Activated T-helper 1 cell treated with anti-CD3 and anti-CD28 coated beads, Interleukin-2, amount 50 U/mL, for 16 hours (primary cell): ENCODE measurements at regions not wholly inside any gene's neighbourhood (a gene's known extent, or its start where the extent isn't known, plus 50 kb on each side); places are given as distances from the start of the nearest gene placed in this dataset.

Experiments
- DNase-seq, 2 donors: peaks; one replicate each; pipeline ENCODE4 v3.0.0-alpha.2; 2020; ENCODE audit warnings: low read depth in 1 of 2, low spot score in 1 of 2

- DNase-seq: no peak
Measured at GRCh38 chr22:47388778-47389177, 626.3 kb downstream of the TBC1D22A start.

- DNase-seq: no peak
Measured at GRCh38 chr22:47388331-47388730, 625.9 kb downstream of the TBC1D22A start.

- no peak for DNase-seq
Measured at GRCh38 chr22:47386812-47387510, 624.5 kb downstream of the TBC1D22A start.

GRCh38 chr22:47384977-47385376 is 622.5 kb downstream of the TBC1D22A start:
- DNase-seq: no peak

GRCh38 chr22:47382164-47382890 is 619.9 kb downstream of the TBC1D22A start:
- DNase-seq: no peak

GRCh38 chr22:47381240-47381639 is 618.8 kb downstream of the TBC1D22A start:
- no peak for DNase-seq

GRCh38 chr22:47380692-47381091 is 618.2 kb downstream of the TBC1D22A start:
- no peak for DNase-seq

- DNase-seq: no peak
Measured at GRCh38 chr22:47379037-47379436, 616.6 kb downstream of the TBC1D22A start.

- no peak for DNase-seq
Measured at GRCh38 chr22:47377926-47378560, 615.6 kb downstream of the TBC1D22A start.

GRCh38 chr22:47376901-47377505 is 614.6 kb downstream of the TBC1D22A start:
- DNase-seq: no peak

GRCh38 chr22:47376322-47376700 is 613.9 kb downstream of the TBC1D22A start:
- no peak for DNase-seq

GRCh38 chr22:47375621-47376321 is 613.3 kb downstream of the TBC1D22A start:
- DNase-seq: no peak

GRCh38 chr22:47374901-47375575 is 612.6 kb downstream of the TBC1D22A start:
- no peak for DNase-seq

- no peak for DNase-seq
Measured at GRCh38 chr22:47374273-47374771, 611.9 kb downstream of the TBC1D22A start.

GRCh38 chr22:47373648-47374272 is 611.3 kb downstream of the TBC1D22A start:
- DNase-seq: no peak

- no peak for DNase-seq
Measured at GRCh38 chr22:47372596-47373385, 610.3 kb downstream of the TBC1D22A start.

GRCh38 chr22:47372111-47372581 is 609.7 kb downstream of the TBC1D22A start:
- DNase-seq: no peak

- no peak for DNase-seq
Measured at GRCh38 chr22:47371263-47372090, 609.0 kb downstream of the TBC1D22A start.
